HCT116 (cell line): ENCODE measurements at regions not wholly inside any gene's neighbourhood (a gene's known extent, or its start where the extent isn't known, plus 50 kb on each side); places are given as distances from the start of the nearest gene placed in this dataset.

Experiments used
- ATAC-seq: fragments of 200-7000 bp; cut with Tn5 transposase; 2 replicates; pipeline ENCODE4 v1.9.1; 2020; ENCODE audit warnings: mild to moderate bottlenecking, moderate library complexity
- BruUV-seq: library from RNA; stranded (reverse); fragments of 400-500 nt; replicated peaks from 2 replicates; lab custom pipeline; 2021; lab: Mats Ljungman, UMichigan
- CTCF ChIA-PET: fragments of 300-600 bp; sonication (Branson Sonifier 250); formaldehyde crosslinking; loops from one replicate; lab custom pipeline; 2021; ENCODE audit warnings: antibody characterized with exemption; lab: Charles Lee
- POLR2A ChIA-PET: fragments of 300-600, 350-600 bp; sonication (Branson Sonifier 250); formaldehyde crosslinking; loops from one replicate; lab custom pipeline; 2021; ENCODE audit warnings: antibody characterized with exemption; lab: Charles Lee
- RAD21 ChIA-PET, 2 experiments: fragments of 300-600 bp; sonication (Branson Sonifier 250); formaldehyde crosslinking; loops; one replicate each; lab custom pipeline; 2023; ENCODE audit warnings: low total read pairs in 2 of 2; ENCODE audit not compliant: uncharacterized antibody in 2 of 2, unreplicated experiment in 2 of 2, low non-redundant PET in 1 of 2; lab: Charles Lee
- DNase-seq: peaks from one replicate; pipeline ENCODE4 v3.0.0-alpha.2; 2010; ENCODE audit warnings: low read depth, low spot score
- H2AFZ ChIP-seq: fragments of 200-600 bp; shearing (Covaris generic), sonication (generic); 2 replicates; pipeline ENCODE4 v1.6.1; 2017; ENCODE audit warnings: low read depth, mixed run types, mixed read lengths, antibody characterized with exemption, low read length; ENCODE audit not compliant: poor library complexity, severe bottlenecking
- H3K27ac ChIP-seq: 2 replicates; pipeline ENCODE4 v1.5.1; 2012; ENCODE audit warnings: low read depth, low read length
- H3K27me3 ChIP-seq: fragments of 200-600 bp; sonication (generic); 2 replicates; pipeline ENCODE4 v1.6.1; 2016; ENCODE audit warnings: mixed run types, low read length, mixed read lengths; ENCODE audit not compliant: insufficient read depth
- H3K36me3 ChIP-seq, 2 experiments: fragments of 200-500 bp in 1 of 2; fragments of 200-600 bp in 1 of 2; sonication (Bioruptor generic) in 1 of 2; sonication (generic) in 1 of 2; 2 replicates each; pipeline versions ENCODE4 v1.5.1 to v1.6.1; 2014 to 2016; ENCODE audit warnings: low read length in 2 of 2, inconsistent platforms in 1 of 2, mixed read lengths in 1 of 2, mixed run types in 1 of 2; ENCODE audit not compliant: insufficient read depth in 2 of 2, control insufficient read depth in 1 of 2
- H3K4me1 ChIP-seq, 2 experiments: fragments of 200-600 bp in 1 of 2; sonication (generic) in 1 of 2; 2 replicates each; pipeline versions ENCODE4 v1.5.1 to v1.6.1; 2012 to 2017; ENCODE audit warnings: low read length in 2 of 2, inconsistent platforms in 1 of 2, mild to moderate bottlenecking in 1 of 2, mixed read lengths in 1 of 2, mixed run types in 1 of 2, moderate library complexity in 1 of 2; ENCODE audit not compliant: insufficient read depth in 2 of 2, control insufficient read depth in 1 of 2
- H3K4me2 ChIP-seq: fragments of 200-600 bp; sonication (generic); 2 replicates; pipeline ENCODE4 v1.6.1; 2017; ENCODE audit warnings: mixed run types, low read length, mixed read lengths
- H3K4me3 ChIP-seq, 2 experiments: fragments of 200-600 bp in 1 of 2; sonication (generic) in 1 of 2; replicated peaks in 1 of 2; 2 replicates each; pipeline ENCODE4 v1.5.1; 2011 to 2016; ENCODE audit warnings: low read length in 2 of 2, control low read depth in 1 of 2, low read depth in 1 of 2, mild to moderate bottlenecking in 1 of 2, mixed read lengths in 1 of 2, mixed run types in 1 of 2
- H3K79me2 ChIP-seq: fragments of 200-600 bp; sonication (generic); 2 replicates; pipeline ENCODE4 v1.6.1; 2017; ENCODE audit warnings: mild to moderate bottlenecking, mixed run types, low read length, moderate library complexity, mixed read lengths; ENCODE audit not compliant: insufficient read depth
- H3K9ac ChIP-seq: fragments of 200-600 bp; sonication (generic); 2 replicates; pipeline ENCODE4 v1.6.1; 2016; ENCODE audit warnings: low read length, mixed read lengths
- H3K9me2 ChIP-seq: fragments of 200-600 bp; sonication (generic), shearing (Covaris generic); 2 replicates; pipeline ENCODE4 v1.6.1; 2017; ENCODE audit warnings: mixed run types, mild to moderate bottlenecking, moderate library complexity; ENCODE audit not compliant: insufficient read depth
- H3K9me3 ChIP-seq, 2 experiments: fragments of 200-500 bp in 1 of 2; fragments of 200-600 bp in 1 of 2; sonication (Bioruptor generic) in 1 of 2; sonication (generic) in 1 of 2; 2 replicates each; pipeline ENCODE4 v1.6.1; 2014 to 2017; ENCODE audit warnings: low read length in 2 of 2, mixed read lengths in 2 of 2, inconsistent platforms in 1 of 2, low read depth in 1 of 2, mild to moderate bottlenecking in 1 of 2, mixed run types in 1 of 2, moderate library complexity in 1 of 2; ENCODE audit not compliant: control insufficient read depth in 1 of 2, insufficient read depth in 1 of 2
- H4K20me1 ChIP-seq: fragments of 200-600 bp; sonication (generic), shearing (Covaris generic); 2 replicates; pipeline ENCODE4 v1.6.1; 2017; ENCODE audit warnings: mixed run types, mild to moderate bottlenecking, moderate library complexity; ENCODE audit not compliant: insufficient read depth
- ATF3 ChIP-seq: IDR thresholded peaks from 2 replicates; pipeline ENCODE4 v1.6.1; 2012
- CBX3 ChIP-seq: IDR thresholded peaks from 2 replicates; pipeline ENCODE4 v1.6.1; 2012; ENCODE audit warnings: low read depth
- CTCF ChIP-seq, 3 experiments: fragments of 200-600 bp in 1 of 3; sonication (generic) in 1 of 3; IDR thresholded peaks in 2 of 3; conservative IDR thresholded peaks in 1 of 3; 2 replicates each; pipeline ENCODE4 v1.5.1; 2012 to 2017; ENCODE audit warnings: low read depth in 2 of 3, low read length in 2 of 3, antibody characterized with exemption in 1 of 3, borderline replicate concordance in 1 of 3, control low read depth in 1 of 3, mild to moderate bottlenecking in 1 of 3, mixed read lengths in 1 of 3, mixed run types in 1 of 3, moderate library complexity in 1 of 3; ENCODE audit not compliant: insufficient read depth in 1 of 3
- EGR1 ChIP-seq: IDR thresholded peaks from 2 replicates; pipeline ENCODE4 v1.6.1; 2012; ENCODE audit warnings: low read depth
- EZH2phosphoT487 ChIP-seq: fragments of 200-600 bp; IDR thresholded peaks from 2 replicates; pipeline ENCODE4 v1.6.1; 2018; ENCODE audit warnings: antibody characterized with exemption, borderline replicate concordance
- MAX ChIP-seq: IDR thresholded peaks from 2 replicates; pipeline ENCODE4 v1.6.1; 2012
- POLR2AphosphoS5 ChIP-seq: IDR thresholded peaks from 2 replicates; pipeline ENCODE4 v1.6.1; 2011; ENCODE audit warnings: mild to moderate bottlenecking, low read depth, low read length, moderate library complexity
- SIN3A ChIP-seq: IDR thresholded peaks from 2 replicates; pipeline ENCODE4 v1.6.1; 2012; ENCODE audit warnings: low read depth
- SRF ChIP-seq: IDR thresholded peaks from 2 replicates; pipeline ENCODE4 v1.6.1; 2012; ENCODE audit warnings: low read depth
- YY1 ChIP-seq: IDR thresholded peaks from 2 replicates; pipeline ENCODE4 v1.6.1; 2011; ENCODE audit warnings: low read length, low read depth, moderate library complexity, mild to moderate bottlenecking; ENCODE audit not compliant: insufficient replicate concordance; ENCODE audit errors: extremely low read depth
- ZNF274 ChIP-seq: fragments of 200-500 bp; sonication (Bioruptor generic); IDR thresholded peaks from 2 replicates; pipeline ENCODE4 v1.6.1; 2014; ENCODE audit warnings: mild to moderate bottlenecking, low read depth, low read length, inconsistent platforms
- intact Hi-C: fragments of 100-400 bp; cut with micrococcal nuclease; formaldehyde crosslinking; loops from 2 replicates; pipeline ENCODE4 v1.10.0; 2022

- ChIA-PET POLR2A (no interaction called here), RAD21 (no interaction called here)
- H3K79me2 ChIP-seq: no peaks in the 10 kb centered on the region
These were observed 1127.8 kb downstream of the TUSC7 start for GRCh38 chr3:117837391-117837790.

More at GRCh38 chr3:117837391-117837790, 1127.8 kb downstream of the TUSC7 start:
- Histone ChIP-seq H3K4me1 (no peaks in the 10 kb centered on the region), H3K36me3 (no peaks in the 10 kb centered on the region), H3K9me2 (no peaks in the 10 kb centered on the region), H3K27me3 (no peaks in the 10 kb centered on the region), H3K9me3 (no peaks in the 10 kb centered on the region), H4K20me1 (no peaks in the 10 kb centered on the region), H3K4me2 (no peak overlapping the region), H2AFZ (no peak overlapping the region), H3K27ac (no peak overlapping the region), H3K4me3 (no peak overlapping the region), H3K9ac (no peak overlapping the region)
- DNase-seq: no peak
- ATAC-seq: no peak
- BruUV-seq: no TSS peak
- intact Hi-C loops: no loop called here
- CTCF ChIA-PET: no interaction called here
- TF ChIP-seq MAX (no peak), EGR1 (no peak), SIN3A (no peak), ATF3 (no peak), ZNF274 (no peak), CTCF (IDR thresholded peaks at IDR 0.05 in 2 of 3, conservative IDR thresholded peaks at IDR 0.05 in 1 of 3; ENCODE audit: borderline replicate concordance in 1 of 3, insufficient read depth in 1 of 3, low read depth in 2 of 3, low read length in 2 of 3) (no peak), SRF (no peak), CBX3 (no peak), YY1 (no peak), POLR2AphosphoS5 (no peak), EZH2phosphoT487 (no peak)
